ENCODE measurements at regions not wholly inside any gene's neighbourhood (a gene's known extent, or its start where the extent isn't known, plus 50 kb on each side); places are given as distances from the start of the nearest gene placed in this dataset.
"Not testable (repeated sequence)": the region's sequence is repeated elsewhere in the genome, so short reads cannot be mapped to it uniquely, and the experiment has no call there.

GRCh38 chr1:96464991-96465390 is 256.6 kb upstream of the PTBP2 start:
- ATAC-seq (ENCODE audit: poor library complexity) (no peak), DNase-seq (no peak)
- Mint-ChIP-seq H3K4me1 (ENCODE audit: low read depth) (no peaks in the 10 kb centered on the region), H3K36me3 (ENCODE audit: low read depth) (no peaks in the 10 kb centered on the region), H3K4me3 (no peak overlapping the region), H3K27ac (no peak overlapping the region), H3K27me3 (no peaks in the 10 kb centered on the region), H3K9me3 (peaks cover 2% of the 10 kb centered on the region)
- ChIA-PET CTCF (no interaction called here), POLR2A (no interaction called here)
- Histone ChIP-seq H3K27ac (ENCODE audit: low read depth in 1 of 2, low read length in 2 of 2) (no peak overlapping the region), H3K9me3 (ENCODE audit: control insufficient read depth in 1 of 2, insufficient read depth in 1 of 2, low read length in 2 of 2) (no peaks in the 10 kb centered on the region), H3K4me1 (ENCODE audit: insufficient read depth, low read length) (no peaks in the 10 kb centered on the region), H3K36me3 (ENCODE audit: insufficient read depth, low read length) (no peaks in the 10 kb centered on the region), H3K27me3 (ENCODE audit: control insufficient read depth in 1 of 2, insufficient read depth in 2 of 2, low read length in 2 of 2) (no peaks in the 10 kb centered on the region), H3K4me3 (ENCODE audit: low read length) (no peak overlapping the region)
- intact Hi-C loops (cut with DNase I, micrococcal nuclease): no loop called here
- no peak for TF ChIP-seq CTCF (IDR thresholded peaks at IDR 0.05)

GRCh38 chr1:96465441-96465840 is 256.1 kb upstream of the PTBP2 start:
- Histone ChIP-seq H3K36me3 (ENCODE audit: insufficient read depth, low read length) (no peaks in the 10 kb centered on the region), H3K9me3 (ENCODE audit: control insufficient read depth in 1 of 2, insufficient read depth in 1 of 2, low read length in 2 of 2) (no peaks in the 10 kb centered on the region), H3K4me3 (ENCODE audit: low read length) (no peak overlapping the region), H3K4me1 (ENCODE audit: insufficient read depth, low read length) (no peaks in the 10 kb centered on the region), H3K27me3 (ENCODE audit: control insufficient read depth in 1 of 2, insufficient read depth in 2 of 2, low read length in 2 of 2) (no peaks in the 10 kb centered on the region), H3K27ac (ENCODE audit: low read depth in 1 of 2, low read length in 2 of 2) (no peak overlapping the region)
- Mint-ChIP-seq H3K27me3 (no peaks in the 10 kb centered on the region), H3K36me3 (ENCODE audit: low read depth) (no peaks in the 10 kb centered on the region), H3K9me3 (peaks cover 2% of the 10 kb centered on the region), H3K27ac (no peak overlapping the region), H3K4me3 (no peak overlapping the region), H3K4me1 (ENCODE audit: low read depth) (no peaks in the 10 kb centered on the region)
- intact Hi-C loops (cut with DNase I, micrococcal nuclease): no loop called here
- no peak for TF ChIP-seq CTCF (IDR thresholded peaks at IDR 0.05)
- DNase-seq: no peak
- POLR2A ChIA-PET: no interaction called here
- CTCF ChIA-PET: no interaction called here
- no peak for ATAC-seq (ENCODE audit: poor library complexity)

- CTCF ChIA-PET: no interaction called here
- no peaks in the 10 kb centered on the region for H3K9me3 ChIP-seq (ENCODE audit: control insufficient read depth in 1 of 2, insufficient read depth in 1 of 2, low read length in 2 of 2)
- peaks cover 3% of the 10 kb centered on the region for H3K9me3 Mint-ChIP-seq
- ATAC-seq (ENCODE audit: poor library complexity) (no peak), DNase-seq (no peak)
- H3K27ac Mint-ChIP-seq: no peak overlapping the region
- no peak overlapping the region for H3K27ac ChIP-seq (ENCODE audit: low read depth in 1 of 2, low read length in 2 of 2)
- POLR2A ChIA-PET: no interaction called here
- intact Hi-C loops (cut with DNase I, micrococcal nuclease): no loop called here
- no peaks in the 10 kb centered on the region for H3K36me3 Mint-ChIP-seq (ENCODE audit: low read depth)
- no peaks in the 10 kb centered on the region for H3K36me3 ChIP-seq (ENCODE audit: insufficient read depth, low read length)
- no peak overlapping the region for H3K4me3 ChIP-seq (ENCODE audit: low read length)
- H3K27me3 ChIP-seq (ENCODE audit: control insufficient read depth in 1 of 2, insufficient read depth in 2 of 2, low read length in 2 of 2): no peaks in the 10 kb centered on the region
- H3K4me1 Mint-ChIP-seq (ENCODE audit: low read depth): no peaks in the 10 kb centered on the region
- no peaks in the 10 kb centered on the region for H3K4me1 ChIP-seq (ENCODE audit: insufficient read depth, low read length)
- no peak overlapping the region for H3K4me3 Mint-ChIP-seq
- H3K27me3 Mint-ChIP-seq: no peaks in the 10 kb centered on the region
- no peak for TF ChIP-seq CTCF (IDR thresholded peaks at IDR 0.05)
Measured at GRCh38 chr1:96466842-96467241, 254.7 kb upstream of the PTBP2 start.

- H3K4me3 ChIP-seq (ENCODE audit: low read length); H3K9me3 ChIP-seq (ENCODE audit: control insufficient read depth in 1 of 2, insufficient read depth in 1 of 2, low read length in 2 of 2); H3K4me3 Mint-ChIP-seq; ATAC-seq (ENCODE audit: poor library complexity); POLR2A ChIA-PET; H3K27ac Mint-ChIP-seq; intact Hi-C loops (cut with DNase I, micrococcal nuclease); H3K36me3 Mint-ChIP-seq (ENCODE audit: low read depth); H3K36me3 ChIP-seq (ENCODE audit: insufficient read depth, low read length); DNase-seq; H3K9me3 Mint-ChIP-seq; H3K27me3 Mint-ChIP-seq; H3K27ac ChIP-seq (ENCODE audit: low read depth in 1 of 2, low read length in 2 of 2); H3K27me3 ChIP-seq (ENCODE audit: control insufficient read depth in 1 of 2, insufficient read depth in 2 of 2, low read length in 2 of 2); CTCF ChIA-PET; H3K4me1 ChIP-seq (ENCODE audit: insufficient read depth, low read length); H3K4me1 Mint-ChIP-seq (ENCODE audit: low read depth): not testable (repeated sequence)
Measured at GRCh38 chr1:96469726-96470125, 251.9 kb upstream of the PTBP2 start.
